ENCODE measurements at regions not wholly inside any gene's neighbourhood (a gene's known extent, or its start where the extent isn't known, plus 50 kb on each side); places are given as distances from the start of the nearest gene placed in this dataset.

GRCh38 chr4:177945268-177945667 is 503.0 kb upstream of the AGA start:
- TF ChIP-seq POLR2A (IDR thresholded peaks at IDR 0.05; ENCODE audit: low read depth, low read length) (no peak), POLR2AphosphoS5 (IDR thresholded peaks at IDR 0.05; ENCODE audit: low read depth, low read length) (no peak), TAF1 (IDR thresholded peaks at IDR 0.05; ENCODE audit: borderline replicate concordance, low read depth, low read length) (no peak)
